ENCODE measurements at regions not wholly inside any gene's neighbourhood (a gene's known extent, or its start where the extent isn't known, plus 50 kb on each side); places are given as distances from the start of the nearest gene placed in this dataset.

GRCh38 chr6:117142995-117143394 lies 122.4 kb upstream of the VGLL2 start:
- no peak for TF ChIP-seq CTCF (IDR thresholded peaks at IDR 0.05; ENCODE audit: borderline replicate concordance, extremely low read depth, low read length, poor library complexity, severe bottlenecking)
- no peak for TF ChIP-seq EZH2 (IDR thresholded peaks at IDR 0.05; ENCODE audit: borderline replicate concordance, low read depth, low read length, severe bottlenecking)
- DNase-seq = no peak
- no peak for ATAC-seq (ENCODE audit: insufficient read depth, low read depth)

GRCh38 chr6:117143647-117144046 lies 121.7 kb upstream of the VGLL2 start:
- ATAC-seq (ENCODE audit: insufficient read depth, low read depth) = no peak
- no peaks in the 10 kb centered on the region for H3K36me3 ChIP-seq (ENCODE audit: insufficient read depth, low read length)
- peaks cover 4% of the 10 kb centered on the region for H3K9me3 ChIP-seq (ENCODE audit: insufficient read depth, low read length, severe bottlenecking)
- H3K79me2 ChIP-seq (ENCODE audit: insufficient read depth, low read length) = no peaks in the 10 kb centered on the region
- H3K27me3 ChIP-seq (ENCODE audit: insufficient read depth, low read length, poor library complexity) = no peaks in the 10 kb centered on the region
- no peak overlapping the region for H3K4me2 ChIP-seq (ENCODE audit: insufficient read depth, low read length)
- H2AFZ ChIP-seq (ENCODE audit: low read depth, low read length) = no peak overlapping the region
- H3K4me1 ChIP-seq (ENCODE audit: insufficient read depth, low read length) = no peaks in the 10 kb centered on the region
- no peak overlapping the region for H3K4me3 ChIP-seq (ENCODE audit: low read depth in 1 of 2, low read length in 2 of 2)
- no peak for DNase-seq
- no peak for TF ChIP-seq CTCF (IDR thresholded peaks at IDR 0.05; ENCODE audit: borderline replicate concordance, extremely low read depth, low read length, poor library complexity, severe bottlenecking)
- no peak for TF ChIP-seq EZH2 (IDR thresholded peaks at IDR 0.05; ENCODE audit: borderline replicate concordance, low read depth, low read length, severe bottlenecking)
- H3K27ac ChIP-seq (ENCODE audit: low read length) = no peak overlapping the region
- no peaks in the 10 kb centered on the region for H4K20me1 ChIP-seq (ENCODE audit: insufficient read depth, low read length)
- H3K9ac ChIP-seq (ENCODE audit: low read depth, low read length) = no peak overlapping the region

More at GRCh38 chr6:117142995-117143394, 122.4 kb upstream of the VGLL2 start:
- Histone ChIP-seq H3K36me3 (ENCODE audit: insufficient read depth, low read length) (no peaks in the 10 kb centered on the region), H4K20me1 (ENCODE audit: insufficient read depth, low read length) (no peaks in the 10 kb centered on the region), H3K4me3 (ENCODE audit: low read depth in 1 of 2, low read length in 2 of 2) (no peak overlapping the region), H3K27me3 (ENCODE audit: insufficient read depth, low read length, poor library complexity) (no peaks in the 10 kb centered on the region), H3K4me2 (ENCODE audit: insufficient read depth, low read length) (no peak overlapping the region), H3K4me1 (ENCODE audit: insufficient read depth, low read length) (no peaks in the 10 kb centered on the region), H3K27ac (ENCODE audit: low read length) (no peak overlapping the region), H3K79me2 (ENCODE audit: insufficient read depth, low read length) (no peaks in the 10 kb centered on the region), H3K9me3 (ENCODE audit: insufficient read depth, low read length, severe bottlenecking) (peaks cover 4% of the 10 kb centered on the region), H3K9ac (ENCODE audit: low read depth, low read length) (no peak overlapping the region), H2AFZ (ENCODE audit: low read depth, low read length) (no peak overlapping the region)

- Histone ChIP-seq H3K27ac (ENCODE audit: low read length) (no peak overlapping the region), H3K4me1 (ENCODE audit: insufficient read depth, low read length) (no peaks in the 10 kb centered on the region), H3K9me3 (ENCODE audit: insufficient read depth, low read length, severe bottlenecking) (peaks cover 4% of the 10 kb centered on the region), H3K9ac (ENCODE audit: low read depth, low read length) (no peak overlapping the region), H3K79me2 (ENCODE audit: insufficient read depth, low read length) (no peaks in the 10 kb centered on the region), H3K4me3 (ENCODE audit: low read depth in 1 of 2, low read length in 2 of 2) (no peak overlapping the region), H3K36me3 (ENCODE audit: insufficient read depth, low read length) (no peaks in the 10 kb centered on the region), H4K20me1 (ENCODE audit: insufficient read depth, low read length) (no peaks in the 10 kb centered on the region), H2AFZ (ENCODE audit: low read depth, low read length) (no peak overlapping the region), H3K27me3 (ENCODE audit: insufficient read depth, low read length, poor library complexity) (no peaks in the 10 kb centered on the region), H3K4me2 (ENCODE audit: insufficient read depth, low read length) (no peak overlapping the region)
- ATAC-seq (ENCODE audit: insufficient read depth, low read depth) (no peak), DNase-seq (no peak)
- no peak for TF ChIP-seq CTCF (IDR thresholded peaks at IDR 0.05; ENCODE audit: borderline replicate concordance, extremely low read depth, low read length, poor library complexity, severe bottlenecking)
- TF ChIP-seq EZH2 (IDR thresholded peaks at IDR 0.05; ENCODE audit: borderline replicate concordance, low read depth, low read length, severe bottlenecking) = no peak
These were observed 119.4 kb upstream of the VGLL2 start for GRCh38 chr6:117145940-117146339.

GRCh38 chr6:117149324-117149723 lies 116.0 kb upstream of the VGLL2 start:
- Histone ChIP-seq H4K20me1 (ENCODE audit: insufficient read depth, low read length) (no peaks in the 10 kb centered on the region), H2AFZ (ENCODE audit: low read depth, low read length) (no peak overlapping the region), H3K79me2 (ENCODE audit: insufficient read depth, low read length) (no peaks in the 10 kb centered on the region), H3K9ac (ENCODE audit: low read depth, low read length) (no peak overlapping the region), H3K27me3 (ENCODE audit: insufficient read depth, low read length, poor library complexity) (no peaks in the 10 kb centered on the region), H3K27ac (ENCODE audit: low read length) (no peak overlapping the region), H3K9me3 (ENCODE audit: insufficient read depth, low read length, severe bottlenecking) (peaks cover 4% of the 10 kb centered on the region), H3K4me1 (ENCODE audit: insufficient read depth, low read length) (no peaks in the 10 kb centered on the region), H3K4me3 (ENCODE audit: low read depth in 1 of 2, low read length in 2 of 2) (no peak overlapping the region), H3K4me2 (ENCODE audit: insufficient read depth, low read length) (no peak overlapping the region), H3K36me3 (ENCODE audit: insufficient read depth, low read length) (no peaks in the 10 kb centered on the region)
- DNase-seq = no peak
- TF ChIP-seq EZH2 (IDR thresholded peaks at IDR 0.05; ENCODE audit: borderline replicate concordance, low read depth, low read length, severe bottlenecking) = no peak
- TF ChIP-seq CTCF (IDR thresholded peaks at IDR 0.05; ENCODE audit: borderline replicate concordance, extremely low read depth, low read length, poor library complexity, severe bottlenecking) = no peak
- ATAC-seq (ENCODE audit: insufficient read depth, low read depth) = no peak
